Liver (tissue), 8 donors: ENCODE measurements at regions not wholly inside any gene's neighbourhood (a gene's known extent, or its start where the extent isn't known, plus 50 kb on each side); places are given as distances from the start of the nearest gene placed in this dataset.

Experiments
- DNase-seq: peaks from one replicate; pipeline ENCODE4 v3.0.0-alpha.2; 2017; ENCODE audit warnings: low spot score
- H3K27ac ChIP-seq, 2 donors: one replicate each; pipeline ENCODE4 v1.7.0; 2013; ENCODE audit warnings: inconsistent platforms in 2 of 2, low read length in 2 of 2, control low read depth in 1 of 2, low read depth in 1 of 2, mild to moderate bottlenecking in 1 of 2
- H3K27me3 ChIP-seq, 4 donors: one replicate each; pipeline versions ENCODE4 v1.6.1 to v1.7.0; 2013; ENCODE audit warnings: low read length in 3 of 4, inconsistent platforms in 1 of 4, mild to moderate bottlenecking in 1 of 4, moderate library complexity in 1 of 4; ENCODE audit not compliant: control insufficient read depth in 4 of 4, insufficient read depth in 4 of 4
- H3K36me3 ChIP-seq, 4 donors: one replicate each; pipeline versions ENCODE4 v1.6.1 to v1.7.0; 2013; ENCODE audit warnings: low read length in 3 of 4, mild to moderate bottlenecking in 3 of 4, low read depth in 1 of 4, moderate library complexity in 1 of 4; ENCODE audit not compliant: control insufficient read depth in 4 of 4, insufficient read depth in 3 of 4
- H3K4me1 ChIP-seq, 4 donors: one replicate each; pipeline versions ENCODE4 v1.6.1 to v1.7.0; 2013; ENCODE audit warnings: low read length in 3 of 4, mild to moderate bottlenecking in 3 of 4, moderate library complexity in 1 of 4; ENCODE audit not compliant: control insufficient read depth in 4 of 4, insufficient read depth in 4 of 4
- H3K4me3 ChIP-seq, 3 donors: one replicate each; pipeline versions ENCODE4 v1.6.1 to v1.7.0; 2013; ENCODE audit warnings: low read length in 3 of 3, control low read depth in 1 of 3, low read depth in 1 of 3, mild to moderate bottlenecking in 1 of 3
- H3K9ac ChIP-seq, 2 donors: one replicate each; pipeline ENCODE4 v1.7.0; 2013; ENCODE audit warnings: low read length in 2 of 2, mild to moderate bottlenecking in 2 of 2, moderate library complexity in 2 of 2, control low read depth in 1 of 2, low read depth in 1 of 2
- H3K9me3 ChIP-seq, 4 donors: one replicate each; pipeline versions ENCODE4 v1.6.1 to v1.7.0; 2013; ENCODE audit warnings: low read length in 3 of 4; ENCODE audit not compliant: control insufficient read depth in 4 of 4
- CTCF ChIP-seq: fragments of 150-350 bp; IDR thresholded peaks from 2 replicates; pipeline ENCODE4 v1.5.1; 2017; ENCODE audit warnings: improper control_type of control experiment, low read depth, low read length; ENCODE audit not compliant: missing input control
- EGR1 ChIP-seq, 2 donors: IDR thresholded peaks; 2 replicates each; pipeline ENCODE4 v1.6.1; 2016 to 2018; ENCODE audit warnings: antibody characterized with exemption in 2 of 2, low read depth in 2 of 2
- FOXA1 ChIP-seq: IDR thresholded peaks from 2 replicates; pipeline ENCODE4 v1.6.1; 2016; ENCODE audit warnings: antibody characterized with exemption
- FOXA2 ChIP-seq: IDR thresholded peaks from 2 replicates; pipeline ENCODE4 v1.6.1; 2016; ENCODE audit warnings: antibody characterized with exemption
- GABPA ChIP-seq, 2 donors: IDR thresholded peaks in 1 of 2; conservative IDR thresholded peaks in 1 of 2; 2 replicates each; pipeline ENCODE4 v1.6.1; 2016; ENCODE audit warnings: antibody characterized with exemption in 2 of 2, mild to moderate bottlenecking in 1 of 2, moderate library complexity in 1 of 2
- HNF4A ChIP-seq, 2 donors: conservative IDR thresholded peaks; 2 replicates each; pipeline ENCODE4 v1.6.1; 2016; ENCODE audit warnings: antibody characterized with exemption in 2 of 2, mild to moderate bottlenecking in 2 of 2
- HNF4G ChIP-seq: IDR thresholded peaks from 2 replicates; pipeline ENCODE4 v1.6.1; 2016; ENCODE audit warnings: antibody characterized with exemption
- JUND ChIP-seq, 2 donors: IDR thresholded peaks; 2 replicates each; pipeline ENCODE4 v1.6.1; 2016; ENCODE audit warnings: antibody characterized with exemption in 2 of 2
- MAX ChIP-seq: IDR thresholded peaks from 2 replicates; pipeline ENCODE4 v1.6.1; 2016; ENCODE audit warnings: antibody characterized with exemption
- NR2F2 ChIP-seq: IDR thresholded peaks from 2 replicates; pipeline ENCODE4 v1.6.1; 2016; ENCODE audit warnings: antibody characterized with exemption
- RAD21 ChIP-seq, 2 donors: IDR thresholded peaks; 2 replicates each; pipeline ENCODE4 v1.6.1; 2016; ENCODE audit warnings: antibody characterized with exemption in 2 of 2, mild to moderate bottlenecking in 2 of 2
- REST ChIP-seq: IDR thresholded peaks from 2 replicates; pipeline ENCODE4 v1.6.1; 2016; ENCODE audit warnings: antibody characterized with exemption, mild to moderate bottlenecking
- RXRA ChIP-seq, 2 donors: IDR thresholded peaks; 2 replicates each; pipeline ENCODE4 v1.6.1; 2017 to 2018; ENCODE audit warnings: antibody characterized with exemption in 2 of 2, mild to moderate bottlenecking in 1 of 2
- SP1 ChIP-seq: IDR thresholded peaks from 2 replicates; pipeline ENCODE4 v1.6.1; 2018; ENCODE audit warnings: antibody characterized with exemption, mild to moderate bottlenecking
- TAF1 ChIP-seq: conservative IDR thresholded peaks from 2 replicates; pipeline ENCODE4 v1.6.1; 2016; ENCODE audit warnings: antibody characterized with exemption, mild to moderate bottlenecking
- YY1 ChIP-seq: IDR thresholded peaks from 2 replicates; pipeline ENCODE4 v1.6.1; 2016; ENCODE audit warnings: antibody characterized with exemption, mild to moderate bottlenecking
- ZBTB33 ChIP-seq: IDR thresholded peaks from 2 replicates; pipeline ENCODE4 v1.6.1; 2016; ENCODE audit warnings: antibody characterized with exemption
- WGBS: extraction: QIAGEN DNeasy Blood & Tissue Kit; methylation state at CpG from one replicate; pipeline ENCODE4 v1.1.7; 2013; 5-methylcytosine and 5-hydroxymethylcytosine counted together
- TF ChIP-seq, protein P1 (sequence below): IDR thresholded peaks from 2 replicates; pipeline ENCODE4 v1.6.1; 2016; ENCODE audit warnings: antibody characterized with exemption
- donor health status: healthy.
- donor health status: healthy.
- donor health status: healthy.
- donor health status: healthy.
- donor health status: healthy.

- no peak overlapping the region for H3K4me3 ChIP-seq
- H3K27ac ChIP-seq = no peak overlapping the region
- TF ChIP-seq JUND (IDR thresholded peaks at IDR 0.05) (no peak), RAD21 (IDR thresholded peaks at IDR 0.05) (no peak), ZBTB33 (no peak), FOXA2 (no peak)
- H3K36me3 ChIP-seq = no peaks in the 10 kb centered on the region
- H3K9me3 ChIP-seq = no peaks in the 10 kb centered on the region
- H3K9ac ChIP-seq = no peak overlapping the region
- no peaks in the 10 kb centered on the region for H3K4me1 ChIP-seq
- H3K27me3 ChIP-seq = peaks cover 0 to 2% (median 0%) of the 10 kb centered on the region in 4 donors
- DNase-seq = no peak
- WGBS = 94% methylated on average over 1 of the region's 1 CpG
Observed at GRCh38 chrX:9390121-9390520, 74.7 kb upstream of the TBL1X start.

DNA sequence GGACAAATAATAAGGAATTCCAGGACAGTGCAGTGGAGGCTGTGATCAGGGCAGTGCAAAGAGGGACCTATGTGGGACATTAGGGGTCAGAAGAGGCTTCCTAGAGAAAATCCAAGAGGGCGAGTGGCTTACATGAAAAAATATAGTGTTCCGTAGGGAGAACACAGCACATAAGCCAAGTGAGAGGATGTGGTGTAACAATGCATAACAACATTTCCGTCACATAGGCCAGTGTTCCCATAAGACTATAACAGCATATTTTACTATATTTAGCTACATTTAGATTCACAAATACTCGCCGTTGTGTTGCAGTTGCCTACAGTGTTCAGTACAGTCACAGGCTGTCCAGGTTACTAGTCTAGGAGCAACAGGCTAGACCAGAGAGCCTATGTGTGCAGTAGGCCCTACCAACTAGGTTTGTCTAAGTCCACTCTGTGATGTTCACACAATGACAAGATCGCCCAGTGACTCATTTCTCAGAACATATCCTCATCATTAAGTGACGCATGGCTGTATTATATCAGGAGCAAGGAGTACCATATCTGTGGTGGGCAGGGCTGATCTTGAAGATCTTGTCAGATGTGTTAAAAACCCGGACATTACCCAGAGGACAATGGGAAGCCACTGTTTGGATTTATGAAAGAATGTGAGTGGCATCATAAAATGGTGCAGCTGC is 74.0 kb upstream of the TBL1X start:
- Histone ChIP-seq H3K27ac (no peak overlapping the region), H3K9me3 (no peaks in the 10 kb centered on the region), H3K27me3 (peaks cover 0 to 2% (median 0%) of the 10 kb centered on the region in 4 donors), H3K4me1 (no peaks in the 10 kb centered on the region), H3K36me3 (no peaks in the 10 kb centered on the region), H3K9ac (no peak overlapping the region), H3K4me3 (no peak overlapping the region)
- TF ChIP-seq HNF4A (conservative IDR thresholded peaks at IDR 0.05) (no peak), CTCF (no peak), FOXA2 (no peak), FOXA1 (no peak), SP1 (no peak), GABPA (IDR thresholded peaks at IDR 0.05 in 1 of 2, conservative IDR thresholded peaks at IDR 0.05 in 1 of 2) (no peak), HNF4G (no peak), NR2F2 (no peak), ZBTB33 (no peak), JUND (IDR thresholded peaks at IDR 0.05) (no peak), TAF1 (no peak), RXRA (IDR thresholded peaks at IDR 0.05) (no peak), EGR1 (IDR thresholded peaks at IDR 0.05; ENCODE audit: low read depth in 2 of 2) (no peak), RAD21 (IDR thresholded peaks at IDR 0.05) (no peak), MAX (no peak), YY1 (no peak), REST (no peak)
- TF ChIP-seq, protein P1, sequence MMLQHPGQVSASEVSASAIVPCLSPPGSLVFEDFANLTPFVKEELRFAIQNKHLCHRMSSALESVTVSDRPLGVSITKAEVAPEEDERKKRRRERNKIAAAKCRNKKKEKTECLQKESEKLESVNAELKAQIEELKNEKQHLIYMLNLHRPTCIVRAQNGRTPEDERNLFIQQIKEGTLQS = no peak
- no peak for DNase-seq
- WGBS = 94% methylated on average over 8 of the region's 8 CpGs
